ENCODE measurements at regions not wholly inside any gene's neighbourhood (a gene's known extent, or its start where the extent isn't known, plus 50 kb on each side); places are given as distances from the start of the nearest gene placed in this dataset.
A peak's percentile ranks its signal among the peaks of the same experiment; 100 is the strongest.

DNA sequence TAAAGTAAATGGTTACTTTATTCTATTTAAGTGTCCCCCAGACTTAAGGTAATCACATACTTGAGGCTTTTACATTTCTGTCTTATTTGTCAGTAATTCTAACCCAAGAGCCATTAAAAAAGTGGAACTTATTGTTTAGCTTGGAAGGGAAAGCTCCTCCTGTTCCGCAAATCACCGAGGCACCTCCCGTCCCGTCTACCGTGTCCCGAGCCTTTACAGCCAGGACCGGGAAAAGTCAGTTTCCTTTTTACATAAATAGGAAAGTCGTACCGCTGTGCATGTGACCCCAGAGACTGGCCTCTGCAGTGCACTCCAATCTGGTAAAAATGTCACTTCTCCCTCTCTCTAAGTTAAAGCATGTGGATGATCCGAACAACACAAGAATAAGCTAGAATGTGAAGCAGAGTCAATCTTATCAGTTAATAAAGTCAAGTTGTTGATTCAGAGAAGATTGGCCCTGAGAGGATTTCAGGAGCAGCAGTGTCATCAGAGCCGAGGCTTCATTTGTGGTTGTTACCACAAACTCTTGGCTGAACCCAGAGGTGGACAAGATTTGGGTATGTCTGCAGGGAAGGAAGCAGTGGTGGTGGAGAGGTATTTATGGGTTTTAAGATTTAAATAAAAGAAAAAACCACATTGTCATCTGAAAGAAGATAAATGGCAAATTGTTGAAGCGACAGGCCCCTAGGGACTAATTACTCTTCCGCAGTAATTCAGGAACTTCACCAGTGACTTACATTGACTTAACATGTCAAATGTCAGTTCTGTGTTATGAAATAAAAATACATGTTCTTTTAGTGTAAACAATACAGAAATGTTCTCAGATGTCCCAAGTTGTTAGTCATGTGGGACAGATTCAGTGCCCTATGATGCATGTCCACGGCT lies 316.6 kb upstream of the ZNF32 start:
- no peak overlapping the region for H3K4me3 ChIP-seq (ENCODE audit: low read depth, low read length)
- in situ Hi-C loops (cut with HindIII; ENCODE audit: low sequenced_read_pairs): no loop called here
- DNase-seq (ENCODE audit: low read depth, low spot score): peak; percentile 51
- no peak for TF ChIP-seq CTCF (IDR thresholded peaks at IDR 0.05; ENCODE audit: low read depth, low read length)

DNA sequence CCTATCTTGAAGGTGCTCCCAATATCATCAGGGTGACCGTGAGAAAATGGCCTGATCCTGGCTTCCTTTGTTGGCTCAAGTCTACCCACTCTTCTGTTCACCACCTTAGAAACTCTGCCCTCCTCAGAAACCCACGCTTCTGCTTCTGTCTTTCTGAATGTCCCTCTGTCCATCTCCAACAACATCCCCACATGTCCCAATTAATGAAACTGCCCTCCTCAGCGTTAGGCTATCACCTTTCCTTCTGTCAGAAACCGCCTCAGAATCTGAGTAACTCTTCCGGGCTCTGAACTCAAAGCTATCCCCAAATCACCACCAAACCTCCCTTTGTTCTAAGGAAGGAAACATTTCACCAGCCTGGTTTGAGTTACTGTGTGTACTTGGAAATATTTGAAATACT lies 315.8 kb upstream of the ZNF32 start:
- H3K4me3 ChIP-seq (ENCODE audit: low read depth, low read length): no peak overlapping the region
- in situ Hi-C loops (cut with HindIII; ENCODE audit: low sequenced_read_pairs): no loop called here
- DNase-seq (ENCODE audit: low read depth, low spot score): no peak
- TF ChIP-seq CTCF (IDR thresholded peaks at IDR 0.05; ENCODE audit: low read depth, low read length): no peak

- in situ Hi-C loops (cut with HindIII; ENCODE audit: low sequenced_read_pairs): no loop called here
- H3K4me3 ChIP-seq (ENCODE audit: low read depth, low read length): no peak overlapping the region
- no peak for TF ChIP-seq CTCF (IDR thresholded peaks at IDR 0.05; ENCODE audit: low read depth, low read length)
- DNase-seq (ENCODE audit: low read depth, low spot score): no peak
Measured at GRCh38 chr10:43963793-43964425, 315.2 kb upstream of the ZNF32 start.

GRCh38 chr10:43963379-43963778 lies 314.7 kb upstream of the ZNF32 start:
- in situ Hi-C loops (cut with HindIII; ENCODE audit: low sequenced_read_pairs): no loop called here
- H3K4me3 ChIP-seq (ENCODE audit: low read depth, low read length): no peak overlapping the region
- DNase-seq (ENCODE audit: low read depth, low spot score): no peak
- no peak for TF ChIP-seq CTCF (IDR thresholded peaks at IDR 0.05; ENCODE audit: low read depth, low read length)

DNA sequence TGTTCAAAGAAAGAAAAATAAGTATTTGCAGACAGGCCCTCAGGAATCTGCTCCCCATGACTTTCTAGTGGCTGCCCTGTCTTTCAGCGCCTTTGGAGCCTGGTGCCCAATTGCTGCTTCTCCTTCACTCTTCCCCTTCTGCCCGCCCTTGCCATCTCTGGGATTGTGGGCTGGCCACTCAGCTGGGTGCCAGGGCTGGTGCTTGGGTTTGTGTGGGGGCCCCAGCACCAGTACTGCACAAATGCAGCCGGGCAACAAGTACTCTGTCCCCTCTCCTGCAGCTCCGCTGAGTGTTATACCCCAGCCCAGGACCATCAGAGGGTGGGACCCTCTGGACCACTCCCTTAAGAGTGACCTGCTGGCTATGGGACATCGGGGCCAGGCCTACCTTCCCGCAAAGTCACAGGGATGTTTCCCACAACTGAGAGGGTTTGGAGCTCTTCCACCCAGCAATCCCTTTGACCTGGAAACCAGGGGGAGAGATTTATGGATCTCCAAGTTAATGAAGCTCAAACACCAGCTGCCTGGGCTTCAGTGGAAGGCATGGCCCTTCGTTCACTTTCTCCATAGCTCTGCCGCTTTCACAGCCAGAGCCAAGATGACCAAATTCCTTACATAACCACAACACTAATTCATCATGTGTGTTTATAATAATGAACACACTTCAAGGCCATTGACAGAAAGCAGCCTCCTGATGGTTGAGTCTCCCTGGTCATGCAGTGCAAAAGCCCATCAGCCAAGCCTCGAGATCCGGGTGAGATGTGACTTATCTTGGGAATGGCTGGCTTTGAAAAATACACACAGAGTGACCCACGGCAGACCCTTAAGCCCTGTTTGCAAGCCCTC lies 313.9 kb upstream of the ZNF32 start:
- peak; percentile 36 for DNase-seq (ENCODE audit: low read depth, low spot score)
- H3K4me3 ChIP-seq (ENCODE audit: low read depth, low read length): no peak overlapping the region
- no peak for TF ChIP-seq CTCF (IDR thresholded peaks at IDR 0.05; ENCODE audit: low read depth, low read length)
- in situ Hi-C loops (cut with HindIII; ENCODE audit: low sequenced_read_pairs): no loop called here

GRCh38 chr10:43961523-43962345 lies 313.1 kb upstream of the ZNF32 start:
- in situ Hi-C loops (cut with HindIII; ENCODE audit: low sequenced_read_pairs): no loop called here
- DNase-seq (ENCODE audit: low read depth, low spot score): no peak
- TF ChIP-seq CTCF (IDR thresholded peaks at IDR 0.05; ENCODE audit: low read depth, low read length): no peak
- H3K4me3 ChIP-seq (ENCODE audit: low read depth, low read length): no peak overlapping the region
